ENCODE measurements at regions not wholly inside any gene's neighbourhood (a gene's known extent, or its start where the extent isn't known, plus 50 kb on each side); places are given as distances from the start of the nearest gene placed in this dataset.

DNA sequence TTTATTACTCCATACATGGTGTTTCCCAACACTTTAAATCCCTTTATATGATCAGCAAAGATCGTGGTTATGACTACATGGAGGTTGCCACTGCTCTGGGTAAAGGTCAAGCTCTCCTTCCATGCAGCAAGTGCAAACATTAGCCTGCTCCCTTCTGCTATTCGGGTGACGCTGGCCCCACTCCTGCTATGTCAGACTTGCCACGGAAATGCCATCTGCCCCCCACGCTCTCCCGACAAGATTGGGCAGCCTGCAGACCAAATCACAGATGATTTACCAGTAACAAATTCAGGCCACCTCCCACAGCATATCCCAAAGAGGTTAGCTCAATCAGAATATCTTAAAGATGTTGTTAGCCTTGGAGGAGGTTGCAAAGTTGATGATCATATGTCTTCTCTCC, 77.8 kb upstream of the MGMT start:
- Histone ChIP-seq H3K36me3 (ENCODE audit: control insufficient read depth, insufficient read depth, low read length) (no peaks in the 10 kb centered on the region), H3K27me3 (ENCODE audit: control insufficient read depth, insufficient read depth, low read length) (no peaks in the 10 kb centered on the region), H3K4me1 (ENCODE audit: control insufficient read depth, insufficient read depth, low read length) (no peaks in the 10 kb centered on the region), H3K27ac (ENCODE audit: low read depth, low read length) (no peak overlapping the region), H3K9ac (ENCODE audit: low read length) (no peak overlapping the region), H3K4me3 (ENCODE audit: low read length) (no peak overlapping the region)

DNA sequence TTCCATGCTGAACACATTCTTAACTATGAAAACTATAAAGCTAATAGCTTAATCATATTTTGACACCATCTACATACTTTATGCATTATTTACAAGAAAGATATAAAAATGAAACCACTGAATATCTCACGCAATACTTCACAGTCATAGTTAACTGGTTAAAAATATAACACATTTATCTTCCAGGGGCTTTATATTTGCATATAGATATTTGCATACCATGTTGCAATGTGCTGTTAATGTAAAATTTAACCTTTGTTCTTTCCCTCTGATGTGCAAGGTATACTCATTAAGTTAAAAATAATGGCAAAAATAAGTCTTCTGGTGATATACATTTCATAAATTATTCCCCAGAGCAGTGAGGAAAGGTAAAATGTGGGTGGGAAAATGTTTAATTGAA, 76.9 kb upstream of the MGMT start:
- Histone ChIP-seq H3K4me1 (ENCODE audit: control insufficient read depth, insufficient read depth, low read length) (no peaks in the 10 kb centered on the region), H3K27ac (ENCODE audit: low read depth, low read length) (no peak overlapping the region), H3K27me3 (ENCODE audit: control insufficient read depth, insufficient read depth, low read length) (no peaks in the 10 kb centered on the region), H3K4me3 (ENCODE audit: low read length) (no peak overlapping the region), H3K9ac (ENCODE audit: low read length) (no peak overlapping the region), H3K36me3 (ENCODE audit: control insufficient read depth, insufficient read depth, low read length) (no peaks in the 10 kb centered on the region)

DNA sequence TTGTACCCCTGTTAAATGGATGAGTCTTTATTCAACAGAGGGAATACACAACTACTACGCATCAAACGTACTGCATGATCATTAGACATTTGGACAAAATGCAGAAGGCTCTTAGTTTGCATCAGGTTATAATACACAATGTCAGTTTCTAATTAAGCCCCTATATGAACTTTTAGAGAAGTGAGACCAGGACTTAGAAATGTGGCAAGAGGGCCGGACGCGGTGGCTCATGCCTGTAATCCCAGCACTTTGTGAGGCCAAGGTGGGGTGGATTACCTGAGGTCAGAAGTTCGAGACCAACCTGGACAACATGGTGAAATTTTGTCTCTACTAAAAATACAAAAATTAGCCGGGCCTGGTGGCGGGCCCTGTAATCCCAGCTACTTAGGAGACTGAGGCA, 76.3 kb upstream of the MGMT start:
- H3K9ac ChIP-seq (ENCODE audit: low read length): no peak overlapping the region
- no peak overlapping the region for H3K27ac ChIP-seq (ENCODE audit: low read depth, low read length)
- no peaks in the 10 kb centered on the region for H3K27me3 ChIP-seq (ENCODE audit: control insufficient read depth, insufficient read depth, low read length)
- no peak overlapping the region for H3K4me3 ChIP-seq (ENCODE audit: low read length)
- H3K4me1 ChIP-seq (ENCODE audit: control insufficient read depth, insufficient read depth, low read length): no peaks in the 10 kb centered on the region
- H3K36me3 ChIP-seq (ENCODE audit: control insufficient read depth, insufficient read depth, low read length): no peaks in the 10 kb centered on the region

DNA sequence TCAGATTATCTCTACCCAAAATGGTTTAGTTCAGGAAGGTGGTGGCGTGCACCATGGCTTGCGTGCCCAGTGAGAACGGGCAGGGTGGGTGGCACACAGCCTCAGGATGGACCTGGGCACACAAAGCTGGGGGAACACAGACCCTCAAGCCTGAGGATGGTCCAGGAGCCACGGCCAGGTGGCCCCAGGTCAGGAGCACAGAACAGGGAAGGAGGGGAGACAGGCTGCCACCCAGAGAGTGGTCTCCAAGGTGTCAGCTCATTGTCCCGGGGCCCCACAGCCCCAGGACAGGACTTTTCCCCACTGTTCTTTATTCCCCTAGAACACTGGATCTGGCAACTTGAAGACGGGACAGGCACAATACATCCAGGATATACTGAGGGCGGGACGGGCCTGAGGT, 75.6 kb upstream of the MGMT start:
- Histone ChIP-seq H3K27ac (ENCODE audit: low read depth, low read length) (no peak overlapping the region), H3K4me3 (ENCODE audit: low read length) (no peak overlapping the region), H3K4me1 (ENCODE audit: control insufficient read depth, insufficient read depth, low read length) (no peaks in the 10 kb centered on the region), H3K9ac (ENCODE audit: low read length) (no peak overlapping the region), H3K27me3 (ENCODE audit: control insufficient read depth, insufficient read depth, low read length) (no peaks in the 10 kb centered on the region), H3K36me3 (ENCODE audit: control insufficient read depth, insufficient read depth, low read length) (no peaks in the 10 kb centered on the region)

DNA sequence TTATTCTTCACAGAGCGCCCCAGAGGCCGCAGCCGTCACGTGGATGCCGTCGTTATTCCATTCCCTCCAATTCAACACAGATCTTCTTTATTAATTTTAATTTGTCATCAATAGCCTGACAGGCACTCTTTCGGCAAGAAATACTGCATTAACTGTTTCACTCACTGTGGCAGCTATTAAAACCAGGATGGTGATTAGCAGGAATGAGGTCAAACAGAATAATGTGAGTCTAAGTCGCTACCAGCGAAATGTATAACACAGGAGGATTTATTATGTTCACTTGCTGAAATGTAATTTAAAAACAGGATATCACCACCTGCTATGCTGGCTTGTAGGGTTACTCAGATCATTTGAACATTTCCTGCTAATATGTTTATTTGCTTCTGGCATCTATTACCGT, 74.2 kb upstream of the MGMT start:
- H3K9ac ChIP-seq (ENCODE audit: low read length): no peak overlapping the region
- H3K27me3 ChIP-seq (ENCODE audit: control insufficient read depth, insufficient read depth, low read length): no peaks in the 10 kb centered on the region
- H3K27ac ChIP-seq (ENCODE audit: low read depth, low read length): no peak overlapping the region
- H3K36me3 ChIP-seq (ENCODE audit: control insufficient read depth, insufficient read depth, low read length): no peaks in the 10 kb centered on the region
- no peaks in the 10 kb centered on the region for H3K4me1 ChIP-seq (ENCODE audit: control insufficient read depth, insufficient read depth, low read length)
- H3K4me3 ChIP-seq (ENCODE audit: low read length): no peak overlapping the region

DNA sequence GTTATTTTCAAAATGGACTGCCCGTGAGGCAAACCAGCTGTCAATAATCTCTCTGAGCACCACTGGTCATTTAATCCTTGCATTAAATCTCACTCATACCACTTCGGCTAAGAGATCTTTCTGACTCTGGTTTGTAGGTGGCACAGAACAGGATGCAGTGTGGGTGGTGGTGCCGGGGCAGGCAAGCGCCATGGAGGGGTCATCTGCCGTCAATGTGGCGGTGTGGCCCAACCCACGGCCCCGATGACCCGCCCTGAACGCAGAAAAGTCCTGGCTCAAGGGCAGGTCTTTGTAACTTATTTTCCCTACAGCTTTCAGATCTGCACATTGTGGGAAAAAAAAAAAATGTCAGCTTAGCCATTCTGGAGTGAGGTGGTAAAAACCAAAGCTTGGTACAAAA, 73.2 kb upstream of the MGMT start:
- H3K36me3 ChIP-seq (ENCODE audit: control insufficient read depth, insufficient read depth, low read length): no peaks in the 10 kb centered on the region
- H3K27me3 ChIP-seq (ENCODE audit: control insufficient read depth, insufficient read depth, low read length): no peaks in the 10 kb centered on the region
- H3K4me1 ChIP-seq (ENCODE audit: control insufficient read depth, insufficient read depth, low read length): peaks cover 2% of the 10 kb centered on the region
- no peak overlapping the region for H3K4me3 ChIP-seq (ENCODE audit: low read length)
- no peak overlapping the region for H3K9ac ChIP-seq (ENCODE audit: low read length)
- no peak overlapping the region for H3K27ac ChIP-seq (ENCODE audit: low read depth, low read length)

DNA sequence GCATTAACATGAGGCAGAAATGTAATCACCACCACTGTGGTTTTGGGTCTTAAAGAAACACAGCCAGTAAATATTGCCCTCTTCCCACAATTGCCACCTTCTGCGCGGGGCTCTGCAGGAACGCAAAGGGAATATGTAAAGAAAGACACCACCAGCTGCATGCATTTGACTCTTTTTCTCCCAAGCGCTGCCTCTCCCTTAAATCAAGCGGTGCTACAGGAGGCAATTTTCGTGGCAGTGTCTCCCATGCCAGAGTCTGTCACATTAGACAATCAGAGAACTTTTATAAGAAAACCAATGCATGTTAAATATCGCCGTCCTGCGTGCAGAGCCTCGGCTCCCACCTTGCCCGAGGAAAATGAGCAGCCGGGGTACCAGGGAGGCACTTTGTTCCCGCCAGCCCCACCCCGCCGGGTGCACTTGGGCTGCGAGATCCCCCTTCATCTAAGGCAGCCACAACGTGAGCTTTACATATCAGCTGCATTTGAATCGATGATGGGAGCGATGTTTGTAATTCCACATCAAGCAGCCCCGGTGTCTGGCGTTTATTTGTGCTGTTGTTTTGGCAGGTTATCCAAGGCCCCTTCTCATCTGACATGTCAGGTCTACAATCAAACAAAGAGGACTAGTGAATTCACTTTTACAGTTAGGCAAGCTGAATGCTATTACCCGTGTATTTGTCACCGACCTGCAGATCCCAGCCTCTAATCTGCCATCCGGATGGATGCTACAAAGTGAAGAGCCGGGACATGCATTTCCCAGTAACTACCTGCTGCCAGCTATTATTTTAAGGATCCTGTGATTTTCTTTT, 72.3 kb upstream of the MGMT start:
- H3K27ac ChIP-seq (ENCODE audit: low read depth, low read length): no peak overlapping the region
- H3K4me1 ChIP-seq (ENCODE audit: control insufficient read depth, insufficient read depth, low read length): peaks cover 2% of the 10 kb centered on the region
- no peaks in the 10 kb centered on the region for H3K36me3 ChIP-seq (ENCODE audit: control insufficient read depth, insufficient read depth, low read length)
- H3K4me3 ChIP-seq (ENCODE audit: low read length): no peak overlapping the region
- H3K9ac ChIP-seq (ENCODE audit: low read length): no peak overlapping the region
- H3K27me3 ChIP-seq (ENCODE audit: control insufficient read depth, insufficient read depth, low read length): no peaks in the 10 kb centered on the region

DNA sequence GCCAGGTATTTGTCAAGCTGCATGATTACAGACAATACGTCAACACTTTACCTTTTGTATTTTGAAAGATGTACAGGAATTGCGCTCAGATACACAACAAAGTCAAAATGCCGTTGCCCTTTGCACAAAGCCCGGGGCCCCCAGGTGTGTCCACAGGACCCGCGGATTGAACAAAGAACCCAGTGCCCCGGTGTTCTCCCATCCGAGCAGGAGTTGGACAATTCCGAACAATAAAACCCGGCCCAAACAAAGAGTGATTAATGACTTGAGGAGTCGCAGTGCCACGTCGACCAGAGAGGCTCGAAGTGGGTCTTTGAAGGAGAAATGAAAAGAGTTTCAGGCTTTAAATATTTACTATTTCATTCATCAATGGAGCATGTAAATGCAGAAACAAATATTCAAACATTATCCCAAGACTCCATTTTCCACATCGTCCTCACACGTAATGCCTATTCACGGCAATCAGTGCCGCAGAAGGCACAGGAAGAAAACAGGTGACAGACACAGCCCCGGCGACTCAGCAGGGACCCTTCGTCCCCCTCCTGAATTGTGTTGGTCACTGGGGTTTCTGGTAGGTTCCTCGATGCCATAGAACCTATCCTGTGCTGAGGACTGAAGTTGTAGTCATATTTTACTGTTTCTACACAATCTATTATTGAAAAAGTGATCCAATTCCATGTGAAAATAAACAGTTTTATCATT, 70.9 kb upstream of the MGMT start:
- H3K9ac ChIP-seq (ENCODE audit: low read length): no peak overlapping the region
- no peak overlapping the region for H3K4me3 ChIP-seq (ENCODE audit: low read length)
- H3K36me3 ChIP-seq (ENCODE audit: control insufficient read depth, insufficient read depth, low read length): no peaks in the 10 kb centered on the region
- no peaks in the 10 kb centered on the region for H3K27me3 ChIP-seq (ENCODE audit: control insufficient read depth, insufficient read depth, low read length)
- peaks cover 2% of the 10 kb centered on the region for H3K4me1 ChIP-seq (ENCODE audit: control insufficient read depth, insufficient read depth, low read length)
- H3K27ac ChIP-seq (ENCODE audit: low read depth, low read length): no peak overlapping the region

DNA sequence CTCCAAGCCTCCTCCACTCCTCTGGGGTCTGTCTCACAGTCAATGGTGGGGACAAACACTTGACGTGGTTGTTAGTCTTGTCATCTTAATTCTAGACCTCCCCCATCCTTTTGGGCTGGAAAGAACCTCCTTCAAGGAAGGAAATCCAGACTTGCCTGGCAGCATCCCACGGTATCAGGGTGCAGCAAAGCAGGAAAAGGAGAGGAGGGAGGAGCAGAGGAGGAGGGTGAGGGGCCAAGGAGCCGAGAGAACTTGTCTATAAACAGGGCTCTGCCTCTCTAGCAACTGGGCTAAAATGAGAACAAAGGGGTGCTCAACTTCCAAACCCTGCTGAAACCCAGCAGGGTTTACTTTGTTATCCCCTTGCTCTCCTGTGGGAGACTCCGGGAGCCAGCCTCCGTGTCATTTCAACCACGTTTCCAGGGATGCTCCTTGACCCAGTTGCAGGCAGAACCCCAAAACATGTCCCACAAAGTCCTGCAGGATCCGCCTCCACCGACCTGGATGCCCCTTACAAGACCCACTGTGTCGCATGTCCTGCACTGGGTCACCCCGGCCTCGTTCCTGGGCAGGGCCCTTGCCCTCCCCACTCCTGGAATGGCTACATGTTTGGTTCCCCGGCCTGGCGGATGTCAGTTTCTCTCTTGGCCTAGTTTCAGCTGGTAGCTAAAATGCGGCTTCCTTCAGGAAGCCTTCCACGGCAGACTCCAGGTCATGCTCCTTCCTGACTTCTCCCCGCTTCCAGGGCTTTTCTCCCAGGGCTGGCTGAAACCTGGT, 69.7 kb upstream of the MGMT start:
- H3K36me3 ChIP-seq (ENCODE audit: control insufficient read depth, insufficient read depth, low read length): no peaks in the 10 kb centered on the region
- no peak overlapping the region for H3K27ac ChIP-seq (ENCODE audit: low read depth, low read length)
- H3K9ac ChIP-seq (ENCODE audit: low read length): no peak overlapping the region
- H3K4me3 ChIP-seq (ENCODE audit: low read length): no peak overlapping the region
- no peaks in the 10 kb centered on the region for H3K27me3 ChIP-seq (ENCODE audit: control insufficient read depth, insufficient read depth, low read length)
- H3K4me1 ChIP-seq (ENCODE audit: control insufficient read depth, insufficient read depth, low read length): peaks cover 2% of the 10 kb centered on the region

DNA sequence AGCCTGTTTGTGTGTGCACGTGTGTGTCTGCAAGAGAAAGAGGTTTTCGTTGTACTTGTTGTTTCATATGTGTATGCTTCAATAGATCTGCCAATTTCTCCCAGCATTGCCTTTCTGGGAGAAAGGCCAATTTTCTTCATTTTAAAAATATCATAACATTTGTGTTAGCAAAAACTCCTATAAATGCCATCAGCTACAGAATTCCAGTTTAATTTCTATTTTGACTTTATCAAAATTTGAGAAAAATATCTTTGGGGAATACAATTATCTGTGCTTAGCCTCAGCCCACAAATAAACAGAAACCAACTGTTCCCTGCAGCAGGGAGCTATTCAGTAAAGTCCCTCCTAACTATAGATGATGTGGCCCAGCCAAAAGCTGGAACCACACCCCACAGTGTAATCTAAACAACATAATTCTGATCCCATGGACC, 68.3 kb upstream of the MGMT start:
- Histone ChIP-seq H3K9ac (ENCODE audit: low read length) (no peak overlapping the region), H3K4me3 (ENCODE audit: low read length) (no peak overlapping the region), H3K27me3 (ENCODE audit: control insufficient read depth, insufficient read depth, low read length) (no peaks in the 10 kb centered on the region), H3K36me3 (ENCODE audit: control insufficient read depth, insufficient read depth, low read length) (no peaks in the 10 kb centered on the region), H3K4me1 (ENCODE audit: control insufficient read depth, insufficient read depth, low read length) (peaks cover 2% of the 10 kb centered on the region), H3K27ac (ENCODE audit: low read depth, low read length) (no peak overlapping the region)

DNA sequence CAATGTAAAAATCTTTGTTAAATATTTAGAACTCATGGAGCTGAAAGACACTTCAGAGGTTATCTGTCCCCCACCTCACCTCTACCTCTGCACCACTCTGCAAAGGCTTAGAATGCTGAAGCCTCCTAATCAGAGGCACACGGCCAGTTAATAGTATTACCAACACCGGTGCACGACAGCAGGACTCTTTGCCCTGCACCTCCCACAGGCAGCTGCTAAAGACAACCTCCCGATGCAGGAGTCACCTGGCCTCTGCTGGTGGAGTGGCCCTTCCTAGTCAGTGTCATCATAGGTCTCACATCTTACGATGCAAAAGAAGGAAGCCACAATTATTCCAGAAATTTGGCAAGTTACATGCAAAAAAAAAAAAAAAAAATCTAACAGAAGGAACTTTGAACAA, 66.6 kb upstream of the MGMT start:
- no peaks in the 10 kb centered on the region for H3K36me3 ChIP-seq (ENCODE audit: control insufficient read depth, insufficient read depth, low read length)
- no peak overlapping the region for H3K9ac ChIP-seq (ENCODE audit: low read length)
- no peak overlapping the region for H3K4me3 ChIP-seq (ENCODE audit: low read length)
- no peak overlapping the region for H3K27ac ChIP-seq (ENCODE audit: low read depth, low read length)
- no peaks in the 10 kb centered on the region for H3K27me3 ChIP-seq (ENCODE audit: control insufficient read depth, insufficient read depth, low read length)
- peaks cover 2% of the 10 kb centered on the region for H3K4me1 ChIP-seq (ENCODE audit: control insufficient read depth, insufficient read depth, low read length)

DNA sequence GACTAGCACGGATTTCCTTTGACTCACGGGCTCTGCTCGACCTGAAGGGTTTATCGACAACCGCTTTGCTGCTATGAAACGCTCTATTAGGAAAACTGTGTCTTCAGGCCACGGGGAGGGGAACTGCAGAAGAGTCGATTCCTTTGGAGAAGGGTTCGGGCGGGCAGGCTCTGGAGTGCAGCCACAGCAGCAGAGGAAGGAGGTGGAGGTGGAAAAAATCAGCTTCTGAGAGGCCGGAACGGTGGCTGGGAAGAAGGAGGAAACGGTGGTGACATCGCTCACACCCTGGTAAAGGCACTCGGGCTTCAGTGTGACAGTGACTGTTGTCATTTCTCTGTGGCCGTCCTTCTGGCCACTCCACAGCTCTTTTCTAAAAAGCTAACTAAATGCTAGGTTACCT, 64.6 kb upstream of the MGMT start:
- no peak overlapping the region for H3K27ac ChIP-seq (ENCODE audit: low read depth, low read length)
- no peaks in the 10 kb centered on the region for H3K36me3 ChIP-seq (ENCODE audit: control insufficient read depth, insufficient read depth, low read length)
- H3K9ac ChIP-seq (ENCODE audit: low read length): no peak overlapping the region
- no peak overlapping the region for H3K4me3 ChIP-seq (ENCODE audit: low read length)
- H3K4me1 ChIP-seq (ENCODE audit: control insufficient read depth, insufficient read depth, low read length): peaks cover 2% of the 10 kb centered on the region
- H3K27me3 ChIP-seq (ENCODE audit: control insufficient read depth, insufficient read depth, low read length): no peaks in the 10 kb centered on the region
